SK-N-SH (cell line): ENCODE measurements at regions not wholly inside any gene's neighbourhood (a gene's known extent, or its start where the extent isn't known, plus 50 kb on each side); places are given as distances from the start of the nearest gene placed in this dataset.
A peak's percentile ranks its signal among the peaks of the same experiment; 100 is the strongest.

Source experiments
- CTCF ChIA-PET: fragments of 300-600, 350-600 bp; formaldehyde crosslinking; extraction: SDS; loops from one replicate; lab custom pipeline; 2021; lab: Yijun Ruan, JAX
- POLR2A ChIA-PET: fragments of 350-600 bp; sonication (Branson Sonifier 250); formaldehyde crosslinking; extraction: SDS; loops from one replicate; lab custom pipeline; 2020; ENCODE audit warnings: antibody characterized with exemption, inconsistent platforms; lab: Yijun Ruan, JAX
- DNase-seq: peaks from one replicate; pipeline ENCODE4 v3.0.0; 2012
- H2AFZ ChIP-seq: fragments of 200-600 bp; sonication (generic); 2 replicates; pipeline ENCODE4 v1.8.1; 2016; ENCODE audit warnings: antibody characterized with exemption, mild to moderate bottlenecking, low read depth
- H3F3A ChIP-seq: fragments of 200-600 bp; sonication (generic); replicated peaks from 2 replicates; pipeline ENCODE3; 2016; ENCODE audit warnings: antibody characterized with exemption, mild to moderate bottlenecking; ENCODE audit not compliant: insufficient read depth
- H3K27ac ChIP-seq, 2 experiments: fragments of 200-500 bp in 1 of 2; fragments of 200-600 bp in 1 of 2; sonication (Bioruptor generic) in 1 of 2; sonication (generic), shearing (Covaris generic) in 1 of 2; 2 replicates each; pipeline versions ENCODE4 v1.5.1 to v1.6.1; 2014 to 2016; ENCODE audit warnings: low read depth in 2 of 2, inconsistent platforms in 1 of 2, low read length in 1 of 2, mild to moderate bottlenecking in 1 of 2, mixed read lengths in 1 of 2
- H3K27me3 ChIP-seq: fragments of 200-600 bp; sonication (generic), shearing (Covaris generic); 2 replicates; pipeline ENCODE4 v1.6.1; 2016; ENCODE audit warnings: mixed run types; ENCODE audit not compliant: insufficient read depth
- H3K36me3 ChIP-seq, 2 experiments: fragments of 200-500 bp in 1 of 2; fragments of 200-600 bp in 1 of 2; sonication (Bioruptor generic) in 1 of 2; sonication (generic) in 1 of 2; replicated peaks in 1 of 2; 2 replicates each; pipeline versions ENCODE3 to v1.5.1; 2014 to 2016; ENCODE audit warnings: low read length in 1 of 2, mild to moderate bottlenecking in 1 of 2; ENCODE audit not compliant: insufficient read depth in 2 of 2, control insufficient read depth in 1 of 2
- H3K4me1 ChIP-seq, 2 experiments: fragments of 200-500 bp in 1 of 2; fragments of 200-600 bp in 1 of 2; sonication (Bioruptor generic) in 1 of 2; sonication (generic), shearing (Covaris generic) in 1 of 2; 2 replicates each; pipeline versions ENCODE4 v1.5.1 to v1.6.1; 2014 to 2016; ENCODE audit warnings: low read depth in 1 of 2, low read length in 1 of 2, mixed run types in 1 of 2; ENCODE audit not compliant: insufficient read depth in 2 of 2, control insufficient read depth in 1 of 2
- H3K4me2 ChIP-seq: fragments of 200-600 bp; sonication (generic), shearing (Covaris generic); 2 replicates; pipeline ENCODE4 v1.6.1; 2017; ENCODE audit warnings: mixed run types
- H3K4me3 ChIP-seq, 2 experiments: fragments of 200-500 bp in 1 of 2; fragments of 200-600 bp in 1 of 2; sonication (Bioruptor generic) in 1 of 2; sonication (generic), shearing (Covaris generic) in 1 of 2; 2 replicates each; pipeline versions ENCODE4 v1.5.1 to v1.8.1; 2014 to 2016; ENCODE audit warnings: low read depth in 2 of 2, inconsistent platforms in 1 of 2, low read length in 1 of 2, mild to moderate bottlenecking in 1 of 2, mixed read lengths in 1 of 2, moderate library complexity in 1 of 2
- H3K79me2 ChIP-seq: fragments of 200-600 bp; sonication (generic); 2 replicates; pipeline ENCODE4 v1.8.1; 2017; ENCODE audit warnings: mild to moderate bottlenecking; ENCODE audit not compliant: insufficient read depth
- H3K9ac ChIP-seq: fragments of 200-600 bp; sonication (generic); 2 replicates; pipeline ENCODE4 v1.6.1; 2017; ENCODE audit warnings: mixed run types
- H3K9me2 ChIP-seq: fragments of 200-600 bp; sonication (generic); 2 replicates; pipeline ENCODE4 v1.6.1; 2017; ENCODE audit warnings: mixed run types
- H3K9me3 ChIP-seq: fragments of 200-600 bp; sonication (generic); 2 replicates; pipeline ENCODE4 v1.6.1; 2017; ENCODE audit warnings: mixed run types, mild to moderate bottlenecking, moderate library complexity
- H4K20me1 ChIP-seq: fragments of 200-600 bp; sonication (generic); 2 replicates; pipeline ENCODE4 v1.6.1; 2017; ENCODE audit warnings: mild to moderate bottlenecking, mixed run types; ENCODE audit not compliant: insufficient read depth
- CHD2 ChIP-seq: fragments of 150-350 bp; IDR thresholded peaks from 2 replicates; pipeline ENCODE4 v1.6.1; 2018; ENCODE audit warnings: low read length; ENCODE audit not compliant: partially characterized antibody
- EZH2phosphoT487 ChIP-seq: fragments of 200-600 bp; sonication (generic); IDR thresholded peaks from 2 replicates; pipeline ENCODE4 v1.6.1; 2017; ENCODE audit warnings: low read depth, mixed run types, mild to moderate bottlenecking, antibody characterized with exemption, moderate library complexity, borderline replicate concordance
- GABPA ChIP-seq: IDR thresholded peaks from 2 replicates; pipeline ENCODE4 v1.4.0; 2012; ENCODE audit warnings: low read depth, mild to moderate bottlenecking
- MAX ChIP-seq: IDR thresholded peaks from 2 replicates; pipeline ENCODE4 v1.4.0; 2012; ENCODE audit warnings: low read depth
- MEF2A ChIP-seq: IDR thresholded peaks from 2 replicates; pipeline ENCODE4 v1.4.0; 2012; ENCODE audit warnings: low read depth, borderline replicate concordance
- MXI1 ChIP-seq: IDR thresholded peaks from 2 replicates; pipeline ENCODE4 v1.6.1; 2012; ENCODE audit warnings: mild to moderate bottlenecking, low read depth, low read length, improper control_type of control experiment
- POLR2AphosphoS5 ChIP-seq: IDR thresholded peaks from 2 replicates; pipeline ENCODE4 v1.6.1; 2012; ENCODE audit warnings: low read depth, low read length
- RAD21 ChIP-seq: IDR thresholded peaks from 2 replicates; pipeline ENCODE4 v1.6.1; 2012; ENCODE audit warnings: mild to moderate bottlenecking, low read length
- RFX5 ChIP-seq: IDR thresholded peaks from 2 replicates; pipeline ENCODE4 v1.6.1; 2012; ENCODE audit warnings: mild to moderate bottlenecking, improper control_type of control experiment, low read length
- SMC3 ChIP-seq: IDR thresholded peaks from 2 replicates; pipeline ENCODE4 v1.6.1; 2012; ENCODE audit warnings: low read depth, low read length, improper control_type of control experiment
- USF1 ChIP-seq: IDR thresholded peaks from 2 replicates; pipeline ENCODE4 v1.4.0; 2012; ENCODE audit warnings: low read depth, borderline replicate concordance
- WGBS: methylation state at CpG from one replicate; pipeline ENCODE4 v1.1.6; 2017; ENCODE audit warnings: low lambda C conversion rate; 5-methylcytosine and 5-hydroxymethylcytosine counted together
- TF ChIP-seq, protein P1 (sequence below): fragments of 200-600 bp; sonication (generic); IDR thresholded peaks from 2 replicates; pipeline ENCODE4 v1.6.1; 2017; ENCODE audit warnings: antibody characterized with exemption, mild to moderate bottlenecking, moderate library complexity
- TF ChIP-seq, protein P2 (sequence below): IDR thresholded peaks from 2 replicates; pipeline ENCODE4 v1.4.0; 2012; ENCODE audit warnings: low read depth, borderline replicate concordance

DNA sequence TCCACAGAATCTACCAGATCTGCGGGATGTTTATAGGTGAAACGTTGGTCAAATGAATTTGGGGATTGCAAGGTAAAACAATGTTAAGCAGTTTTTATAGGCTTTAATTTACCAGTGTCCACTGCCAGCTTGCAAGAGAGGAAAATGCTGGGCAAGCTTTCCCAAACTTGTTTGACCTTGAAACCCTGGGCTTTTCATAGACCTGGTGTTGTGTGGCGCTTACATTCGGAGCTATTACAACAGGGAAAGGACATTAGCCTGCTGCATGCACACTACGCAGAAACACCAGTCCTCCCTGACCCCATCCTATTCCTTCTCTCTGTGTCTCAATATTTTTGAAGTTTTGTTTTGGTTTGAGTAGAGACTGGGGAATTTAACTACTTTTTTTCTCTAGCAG lies 59.6 kb upstream of the AGPS start (continued):
- TF ChIP-seq MAX (no peak), GABPA (no peak)

DNA sequence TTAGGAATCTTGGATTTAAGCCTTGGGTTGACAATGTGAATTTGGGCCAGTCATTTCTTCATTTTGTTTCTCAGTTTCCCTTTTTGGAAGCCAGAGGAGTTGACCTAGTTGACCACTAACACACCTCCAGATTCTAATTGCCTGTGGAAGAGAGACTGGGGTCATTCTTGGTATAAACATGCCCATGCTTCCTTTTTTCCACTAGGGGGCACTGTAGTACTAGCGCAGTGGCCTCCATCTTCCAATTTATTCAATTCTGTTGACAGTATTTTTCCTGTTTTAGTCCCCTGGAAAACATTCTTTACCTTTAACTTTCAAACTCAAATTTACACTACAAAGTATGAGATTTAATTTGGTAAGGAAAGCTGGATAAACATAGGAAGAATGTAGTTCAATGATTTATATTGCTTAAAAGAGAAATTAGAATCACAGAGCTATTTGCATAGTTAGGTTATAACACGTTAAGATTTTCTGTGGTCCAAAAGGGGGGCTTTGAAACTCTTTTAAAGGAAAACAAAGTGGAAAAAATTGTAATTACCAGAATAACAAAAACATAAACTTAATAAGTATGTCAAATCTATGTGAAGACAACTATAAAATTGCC lies 57.5 kb upstream of the AGPS start:
- Histone ChIP-seq H3K79me2 (no peaks in the 10 kb centered on the region), H4K20me1 (no peaks in the 10 kb centered on the region), H2AFZ (no peak overlapping the region), H3K27ac (no peak overlapping the region), H3K9ac (no peak overlapping the region), H3K4me1 (peaks cover 3 to 17% of the 10 kb centered on the region in 2 experiments; a peak in 3 of 4 replicates), H3K4me3 (no peak overlapping the region; a peak in 1 of 4 replicates), H3K9me3 (no peaks in the 10 kb centered on the region), H3K36me3 (peaks cover 4 to 5% of the 10 kb centered on the region in 2 experiments), H3F3A (peaks cover 15% of the 10 kb centered on the region), H3K4me2 (no peak overlapping the region), H3K9me2 (no peaks in the 10 kb centered on the region), H3K27me3 (no peaks in the 10 kb centered on the region)
- POLR2A ChIA-PET = no interaction called here
- CTCF ChIA-PET = interaction anchor here (0.6 to 5.5 kb wide), 50 partner anchors 10 to 434 kb away, joined by 3 to 68 read pairs (median 4); partner anchors contain the start of gene AGPS
- TF ChIP-seq POLR2AphosphoS5 = no peak
- TF ChIP-seq SMC3 = peak; percentile 91
- no peak for TF ChIP-seq CHD2
- no peak for TF ChIP-seq MXI1
- no peak for TF ChIP-seq EZH2phosphoT487
- TF ChIP-seq, protein P1, sequence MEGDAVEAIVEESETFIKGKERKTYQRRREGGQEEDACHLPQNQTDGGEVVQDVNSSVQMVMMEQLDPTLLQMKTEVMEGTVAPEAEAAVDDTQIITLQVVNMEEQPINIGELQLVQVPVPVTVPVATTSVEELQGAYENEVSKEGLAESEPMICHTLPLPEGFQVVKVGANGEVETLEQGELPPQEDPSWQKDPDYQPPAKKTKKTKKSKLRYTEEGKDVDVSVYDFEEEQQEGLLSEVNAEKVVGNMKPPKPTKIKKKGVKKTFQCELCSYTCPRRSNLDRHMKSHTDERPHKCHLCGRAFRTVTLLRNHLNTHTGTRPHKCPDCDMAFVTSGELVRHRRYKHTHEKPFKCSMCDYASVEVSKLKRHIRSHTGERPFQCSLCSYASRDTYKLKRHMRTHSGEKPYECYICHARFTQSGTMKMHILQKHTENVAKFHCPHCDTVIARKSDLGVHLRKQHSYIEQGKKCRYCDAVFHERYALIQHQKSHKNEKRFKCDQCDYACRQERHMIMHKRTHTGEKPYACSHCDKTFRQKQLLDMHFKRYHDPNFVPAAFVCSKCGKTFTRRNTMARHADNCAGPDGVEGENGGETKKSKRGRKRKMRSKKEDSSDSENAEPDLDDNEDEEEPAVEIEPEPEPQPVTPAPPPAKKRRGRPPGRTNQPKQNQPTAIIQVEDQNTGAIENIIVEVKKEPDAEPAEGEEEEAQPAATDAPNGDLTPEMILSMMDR = peak; percentile 93
- no peak for TF ChIP-seq MEF2A
- peak; percentile 95 for TF ChIP-seq RAD21
- TF ChIP-seq RFX5 = no peak
- TF ChIP-seq USF1 = no peak
- TF ChIP-seq, protein P2, sequence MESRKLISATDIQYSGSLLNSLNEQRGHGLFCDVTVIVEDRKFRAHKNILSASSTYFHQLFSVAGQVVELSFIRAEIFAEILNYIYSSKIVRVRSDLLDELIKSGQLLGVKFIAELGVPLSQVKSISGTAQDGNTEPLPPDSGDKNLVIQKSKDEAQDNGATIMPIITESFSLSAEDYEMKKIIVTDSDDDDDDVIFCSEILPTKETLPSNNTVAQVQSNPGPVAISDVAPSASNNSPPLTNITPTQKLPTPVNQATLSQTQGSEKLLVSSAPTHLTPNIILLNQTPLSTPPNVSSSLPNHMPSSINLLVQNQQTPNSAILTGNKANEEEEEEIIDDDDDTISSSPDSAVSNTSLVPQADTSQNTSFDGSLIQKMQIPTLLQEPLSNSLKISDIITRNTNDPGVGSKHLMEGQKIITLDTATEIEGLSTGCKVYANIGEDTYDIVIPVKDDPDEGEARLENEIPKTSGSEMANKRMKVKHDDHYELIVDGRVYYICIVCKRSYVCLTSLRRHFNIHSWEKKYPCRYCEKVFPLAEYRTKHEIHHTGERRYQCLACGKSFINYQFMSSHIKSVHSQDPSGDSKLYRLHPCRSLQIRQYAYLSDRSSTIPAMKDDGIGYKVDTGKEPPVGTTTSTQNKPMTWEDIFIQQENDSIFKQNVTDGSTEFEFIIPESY = no peak
- 52% methylated on average over 2 of the region's 2 CpGs for WGBS
- DNase-seq = peak; percentile 34
